GM23338 (cell line): ENCODE measurements at regions not wholly inside any gene's neighbourhood (a gene's known extent, or its start where the extent isn't known, plus 50 kb on each side); places are given as distances from the start of the nearest gene placed in this dataset.

Experiments
- CREB1 ChIP-seq: fragments of 250-450 bp; sonication (Bioruptor Pico); IDR thresholded peaks from 2 replicates; pipeline ENCODE4 v1.5.0; 2020; ENCODE audit warnings: low read depth, mild to moderate bottlenecking, moderate library complexity
- CTCF ChIP-seq, 2 experiments: fragments of 200-600 bp in 1 of 2; sonication (generic) in 1 of 2; conservative IDR thresholded peaks; 2 replicates each; pipeline versions ENCODE4 v1.5.1 to v1.6.1; 2016 to 2017; ENCODE audit warnings: antibody characterized with exemption in 2 of 2, low read depth in 2 of 2, mild to moderate bottlenecking in 2 of 2, moderate library complexity in 1 of 2
- ETS1 ChIP-seq: IDR thresholded peaks from 2 replicates; pipeline ENCODE4 v1.6.1; 2016; ENCODE audit warnings: antibody characterized with exemption
- EZH2 ChIP-seq: fragments of 200-600 bp; sonication (generic); IDR thresholded peaks from one replicate; pipeline ENCODE4 v1.8.0; 2017; ENCODE audit warnings: antibody characterized with exemption, mild to moderate bottlenecking, low read depth; ENCODE audit not compliant: unreplicated experiment
- EZH2phosphoT487 ChIP-seq: fragments of 200-600 bp; sonication (generic); IDR thresholded peaks from one replicate; pipeline ENCODE4 v1.8.1; 2018; ENCODE audit warnings: antibody characterized with exemption; ENCODE audit not compliant: unreplicated experiment
- NANOG ChIP-seq: IDR thresholded peaks from 2 replicates; pipeline ENCODE4 v1.6.1; 2016; ENCODE audit warnings: antibody characterized with exemption, borderline replicate concordance
- POLR2AphosphoS5 ChIP-seq: IDR thresholded peaks from 2 replicates; pipeline ENCODE4 v1.6.1; 2016; ENCODE audit warnings: antibody characterized with exemption, low read depth
- REST ChIP-seq: IDR thresholded peaks from one replicate; pipeline ENCODE4 v1.6.1; 2018; ENCODE audit warnings: antibody characterized with exemption; ENCODE audit not compliant: unreplicated experiment
- STAT1 ChIP-seq: IDR thresholded peaks from one replicate; pipeline ENCODE4 v1.6.1; 2016; ENCODE audit warnings: antibody characterized with exemption; ENCODE audit not compliant: unreplicated experiment

GRCh38 chr1:60906039-60906438 lies 176.3 kb upstream of the NFIA start:
- no peak for TF ChIP-seq CTCF (conservative IDR thresholded peaks at IDR 0.05; ENCODE audit: low read depth in 2 of 2)
- TF ChIP-seq EZH2: no peak
- TF ChIP-seq POLR2AphosphoS5: no peak
- no peak for TF ChIP-seq EZH2phosphoT487
- no peak for TF ChIP-seq ETS1
- no peak for TF ChIP-seq REST
- peak; percentile 50; the same call in 1 of the 2 replicates for TF ChIP-seq NANOG
- TF ChIP-seq STAT1: no peak
- no peak for TF ChIP-seq CREB1
